ENCODE measurements at regions not wholly inside any gene's neighbourhood (a gene's known extent, or its start where the extent isn't known, plus 50 kb on each side); places are given as distances from the start of the nearest gene placed in this dataset.

DNA sequence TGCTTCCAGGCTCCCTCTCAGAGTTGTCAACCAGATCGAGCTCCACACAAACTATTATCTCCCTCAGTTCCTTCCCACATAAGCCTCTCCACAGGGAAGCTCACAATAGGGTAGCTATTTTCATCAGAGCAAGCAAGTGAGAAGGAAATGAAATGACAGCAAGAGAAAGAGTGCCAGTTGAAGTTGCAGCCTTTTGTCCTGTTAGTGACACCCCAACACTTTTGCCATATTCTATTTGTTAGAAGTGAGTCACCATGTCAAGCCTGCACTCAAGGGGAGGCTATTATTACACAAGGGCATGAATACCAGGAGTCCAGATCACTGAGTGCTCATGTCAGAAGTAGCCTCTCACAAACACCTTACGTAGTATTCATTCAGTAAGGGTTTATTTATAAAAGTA lies 266.3 kb upstream of the NOCT start:
- ATAC-seq (no peak), DNase-seq (no peak)
- no TSS peak for BruUV-seq (replicated peaks)
- H3K9me2 ChIP-seq (replicated peaks; ENCODE audit: low read length), result no peaks in the 10 kb centered on the region
- H3K27ac ChIP-seq (ENCODE audit: low read length), result no peak overlapping the region
- no peaks in the 10 kb centered on the region for H4K20me1 ChIP-seq (ENCODE audit: low read length)
- TF ChIP-seq, protein P1, sequence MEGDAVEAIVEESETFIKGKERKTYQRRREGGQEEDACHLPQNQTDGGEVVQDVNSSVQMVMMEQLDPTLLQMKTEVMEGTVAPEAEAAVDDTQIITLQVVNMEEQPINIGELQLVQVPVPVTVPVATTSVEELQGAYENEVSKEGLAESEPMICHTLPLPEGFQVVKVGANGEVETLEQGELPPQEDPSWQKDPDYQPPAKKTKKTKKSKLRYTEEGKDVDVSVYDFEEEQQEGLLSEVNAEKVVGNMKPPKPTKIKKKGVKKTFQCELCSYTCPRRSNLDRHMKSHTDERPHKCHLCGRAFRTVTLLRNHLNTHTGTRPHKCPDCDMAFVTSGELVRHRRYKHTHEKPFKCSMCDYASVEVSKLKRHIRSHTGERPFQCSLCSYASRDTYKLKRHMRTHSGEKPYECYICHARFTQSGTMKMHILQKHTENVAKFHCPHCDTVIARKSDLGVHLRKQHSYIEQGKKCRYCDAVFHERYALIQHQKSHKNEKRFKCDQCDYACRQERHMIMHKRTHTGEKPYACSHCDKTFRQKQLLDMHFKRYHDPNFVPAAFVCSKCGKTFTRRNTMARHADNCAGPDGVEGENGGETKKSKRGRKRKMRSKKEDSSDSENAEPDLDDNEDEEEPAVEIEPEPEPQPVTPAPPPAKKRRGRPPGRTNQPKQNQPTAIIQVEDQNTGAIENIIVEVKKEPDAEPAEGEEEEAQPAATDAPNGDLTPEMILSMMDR (conservative IDR thresholded peaks at IDR 0.05; ENCODE audit: low read depth, low read length), result no peak
- no peak for TF ChIP-seq EZH2 (IDR thresholded peaks at IDR 0.05; ENCODE audit: low read length, unreplicated experiment)
- no peak for TF ChIP-seq EZH2phosphoT487 (IDR thresholded peaks at IDR 0.05; ENCODE audit: borderline replicate concordance, low read length)
- no peak overlapping the region for H3K9ac ChIP-seq (ENCODE audit: low read length)
- ChIA-PET POLR2A (ENCODE audit: unreplicated experiment) (no interaction called here), CTCF (no interaction called here)
- H3K36me3 ChIP-seq (ENCODE audit: low read depth, low read length), result no peaks in the 10 kb centered on the region
- H3K9me3 ChIP-seq (ENCODE audit: low read length), result no peaks in the 10 kb centered on the region
- H3K4me1 ChIP-seq (ENCODE audit: insufficient read depth, low read length), result no peaks in the 10 kb centered on the region
- no peaks in the 10 kb centered on the region for H3F3A ChIP-seq (ENCODE audit: low read length, unreplicated experiment)
- no peaks in the 10 kb centered on the region for H3K79me2 ChIP-seq (ENCODE audit: low read length)
- no peaks in the 10 kb centered on the region for H3K27me3 ChIP-seq (ENCODE audit: low read length)
- intact Hi-C loops (cut with micrococcal nuclease), result no loop called here
- no peak overlapping the region for H2AFZ ChIP-seq (ENCODE audit: low read length)
- H3K4me3 ChIP-seq (ENCODE audit: low read length), result no peak overlapping the region
- H3K4me2 ChIP-seq (ENCODE audit: low read length), result no peak overlapping the region

DNA sequence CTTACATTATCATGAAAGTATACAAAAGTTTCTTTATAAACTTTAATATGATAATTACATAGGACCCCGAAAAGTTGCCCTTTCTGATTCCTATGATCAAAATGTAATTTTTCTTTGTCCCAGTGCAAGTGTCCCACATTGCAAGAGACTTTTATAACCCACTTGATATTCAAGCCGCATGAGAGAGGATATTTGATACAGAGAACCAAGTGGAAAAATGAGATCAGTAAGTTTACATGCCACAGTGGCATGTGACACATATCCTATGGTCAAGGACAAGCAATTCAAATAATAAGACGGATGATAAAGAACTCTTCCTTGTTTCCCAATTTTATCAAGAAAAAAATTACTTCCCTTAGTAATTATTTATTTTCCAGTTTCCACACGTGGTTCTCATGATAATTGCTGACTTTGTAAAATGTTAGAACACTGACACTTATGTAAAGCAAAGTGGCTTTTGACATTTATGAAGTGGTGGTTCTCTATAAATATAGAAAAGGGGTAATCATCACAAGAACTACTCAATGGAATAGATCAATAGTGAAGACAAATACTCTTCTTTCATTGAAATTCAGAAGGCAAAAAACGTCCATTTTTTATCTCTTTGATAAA lies 273.7 kb upstream of the NOCT start:
- TF ChIP-seq, protein P1 (conservative IDR thresholded peaks at IDR 0.05; ENCODE audit: low read depth, low read length), result no peak
- TF ChIP-seq EZH2 (IDR thresholded peaks at IDR 0.05; ENCODE audit: low read length, unreplicated experiment), result no peak
- no peak for TF ChIP-seq EZH2phosphoT487 (IDR thresholded peaks at IDR 0.05; ENCODE audit: borderline replicate concordance, low read length)
- Histone ChIP-seq H3K4me3 (ENCODE audit: low read length) (no peak overlapping the region), H3K36me3 (ENCODE audit: low read depth, low read length) (no peaks in the 10 kb centered on the region), H3F3A (ENCODE audit: low read length, unreplicated experiment) (no peaks in the 10 kb centered on the region), H3K79me2 (ENCODE audit: low read length) (no peaks in the 10 kb centered on the region), H4K20me1 (ENCODE audit: low read length) (no peaks in the 10 kb centered on the region), H3K9me3 (ENCODE audit: low read length) (no peaks in the 10 kb centered on the region), H3K9me2 (replicated peaks; ENCODE audit: low read length) (no peaks in the 10 kb centered on the region), H3K4me1 (ENCODE audit: insufficient read depth, low read length) (peaks cover 3% of the 10 kb centered on the region), H2AFZ (ENCODE audit: low read length) (no peak overlapping the region), H3K27me3 (ENCODE audit: low read length) (no peaks in the 10 kb centered on the region), H3K4me2 (ENCODE audit: low read length) (no peak overlapping the region), H3K27ac (ENCODE audit: low read length) (no peak overlapping the region), H3K9ac (ENCODE audit: low read length) (no peak overlapping the region)
- ChIA-PET CTCF (no interaction called here), POLR2A (ENCODE audit: unreplicated experiment) (no interaction called here)
- DNase-seq (no peak), ATAC-seq (no peak)
- no TSS peak for BruUV-seq (replicated peaks)
- intact Hi-C loops (cut with micrococcal nuclease), result no loop called here

- Histone ChIP-seq H3K79me2 (ENCODE audit: low read length) (no peaks in the 10 kb centered on the region), H3K27me3 (ENCODE audit: low read length) (no peaks in the 10 kb centered on the region), H3F3A (ENCODE audit: low read length, unreplicated experiment) (no peaks in the 10 kb centered on the region), H3K9ac (ENCODE audit: low read length) (no peak overlapping the region), H2AFZ (ENCODE audit: low read length) (no peak overlapping the region), H4K20me1 (ENCODE audit: low read length) (no peaks in the 10 kb centered on the region), H3K4me3 (ENCODE audit: low read length) (no peak overlapping the region), H3K27ac (ENCODE audit: low read length) (no peak overlapping the region), H3K36me3 (ENCODE audit: low read depth, low read length) (no peaks in the 10 kb centered on the region), H3K4me1 (ENCODE audit: insufficient read depth, low read length) (peaks cover 10% of the 10 kb centered on the region), H3K9me2 (replicated peaks; ENCODE audit: low read length) (no peaks in the 10 kb centered on the region), H3K4me2 (ENCODE audit: low read length) (no peak overlapping the region), H3K9me3 (ENCODE audit: low read length) (no peaks in the 10 kb centered on the region)
- POLR2A ChIA-PET (ENCODE audit: unreplicated experiment), result no interaction called here
- TF ChIP-seq EZH2phosphoT487 (IDR thresholded peaks at IDR 0.05; ENCODE audit: borderline replicate concordance, low read length) (no peak), EZH2 (IDR thresholded peaks at IDR 0.05; ENCODE audit: low read length, unreplicated experiment) (no peak)
- TF ChIP-seq, protein P1 (conservative IDR thresholded peaks at IDR 0.05; ENCODE audit: low read depth, low read length), result no peak
- DNase-seq, result no peak
- intact Hi-C loops (cut with micrococcal nuclease), result no loop called here
- BruUV-seq (replicated peaks), result no TSS peak
- CTCF ChIA-PET, result no interaction called here
- no peak for ATAC-seq
These were observed 274.5 kb upstream of the NOCT start for GRCh38 chr4:138740816-138741745.

All from PC-3 (cell line).